GM12878 (cell line): ENCODE measurements at regions not wholly inside any gene's neighbourhood (a gene's known extent, or its start where the extent isn't known, plus 50 kb on each side); places are given as distances from the start of the nearest gene placed in this dataset.

ENCODE experiments used
- CREB1 ChIP-seq: IDR thresholded peaks from 2 replicates; pipeline ENCODE4 v1.6.1; 2012; ENCODE audit warnings: low read depth, mild to moderate bottlenecking, inconsistent platforms
- FOS ChIP-seq: IDR thresholded peaks from 3 replicates; pipeline ENCODE4 v1.6.1; 2011; ENCODE audit warnings: borderline replicate concordance; ENCODE audit not compliant: insufficient read length; ENCODE audit errors: extremely low read depth
- FOXM1 ChIP-seq: IDR thresholded peaks from 2 replicates; pipeline ENCODE4 v1.6.1; 2012; ENCODE audit warnings: low read depth, mild to moderate bottlenecking, inconsistent platforms, low read length, moderate library complexity
- KAT2A ChIP-seq: conservative IDR thresholded peaks from 2 replicates; pipeline ENCODE4 v1.6.1; 2011; ENCODE audit warnings: low read depth, low read length; ENCODE audit not compliant: control insufficient read depth
- RFX5 ChIP-seq: IDR thresholded peaks from 2 replicates; pipeline ENCODE4 v1.6.1; 2011; ENCODE audit warnings: low read depth, low read length, improper control_type of control experiment
- TAF1 ChIP-seq: IDR thresholded peaks from 2 replicates; pipeline ENCODE4 v1.6.1; 2011; ENCODE audit warnings: mild to moderate bottlenecking, low read depth, low read length, borderline replicate concordance
- YY1 ChIP-seq: IDR thresholded peaks from 2 replicates; pipeline ENCODE4 v1.6.1; 2011; ENCODE audit warnings: low read depth, mild to moderate bottlenecking, low read length
- TF ChIP-seq, protein P1 (sequence below), 3 experiments: IDR thresholded peaks in 2 of 3; conservative IDR thresholded peaks in 1 of 3; 2 replicates each; pipeline ENCODE4 v1.5.1; 2011; ENCODE audit warnings: low read depth in 3 of 3, low read length in 3 of 3, mild to moderate bottlenecking in 3 of 3, control low read depth in 2 of 3, moderate library complexity in 2 of 3, inconsistent platforms in 1 of 3, mixed read lengths in 1 of 3; ENCODE audit not compliant: control insufficient read depth in 2 of 3, insufficient read depth in 1 of 3; ENCODE audit errors: extremely low read depth in 1 of 3
- TF ChIP-seq, protein P2 (sequence below): IDR thresholded peaks from 2 replicates; pipeline ENCODE4 v1.6.1; 2011; ENCODE audit warnings: low read depth, mild to moderate bottlenecking, low read length, moderate library complexity, borderline replicate concordance; ENCODE audit errors: extremely low read depth

DNA sequence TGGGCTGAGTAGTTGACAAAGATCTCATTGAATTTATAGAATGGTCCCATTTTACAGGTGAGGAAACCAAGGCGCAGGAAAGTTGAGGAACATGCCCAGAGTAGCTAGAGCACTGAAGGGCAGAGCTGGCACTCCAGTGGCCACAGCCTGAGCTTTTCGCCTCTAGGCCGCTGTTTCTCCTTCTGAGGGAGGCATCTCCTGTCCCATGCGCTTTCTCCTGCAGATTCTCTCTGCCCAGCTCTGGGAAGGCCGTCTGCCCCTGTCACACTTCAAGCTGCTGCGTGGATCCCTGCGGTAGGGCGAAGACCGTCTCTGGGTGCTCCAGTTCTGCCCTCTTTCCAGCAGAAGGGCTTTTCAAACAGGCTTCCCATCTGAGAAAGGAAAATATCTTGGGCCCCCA, 159.9 kb downstream of the ACTL8 start:
- TF ChIP-seq RFX5 = no peak
- TF ChIP-seq FOXM1 = no peak
- TF ChIP-seq, protein P1, sequence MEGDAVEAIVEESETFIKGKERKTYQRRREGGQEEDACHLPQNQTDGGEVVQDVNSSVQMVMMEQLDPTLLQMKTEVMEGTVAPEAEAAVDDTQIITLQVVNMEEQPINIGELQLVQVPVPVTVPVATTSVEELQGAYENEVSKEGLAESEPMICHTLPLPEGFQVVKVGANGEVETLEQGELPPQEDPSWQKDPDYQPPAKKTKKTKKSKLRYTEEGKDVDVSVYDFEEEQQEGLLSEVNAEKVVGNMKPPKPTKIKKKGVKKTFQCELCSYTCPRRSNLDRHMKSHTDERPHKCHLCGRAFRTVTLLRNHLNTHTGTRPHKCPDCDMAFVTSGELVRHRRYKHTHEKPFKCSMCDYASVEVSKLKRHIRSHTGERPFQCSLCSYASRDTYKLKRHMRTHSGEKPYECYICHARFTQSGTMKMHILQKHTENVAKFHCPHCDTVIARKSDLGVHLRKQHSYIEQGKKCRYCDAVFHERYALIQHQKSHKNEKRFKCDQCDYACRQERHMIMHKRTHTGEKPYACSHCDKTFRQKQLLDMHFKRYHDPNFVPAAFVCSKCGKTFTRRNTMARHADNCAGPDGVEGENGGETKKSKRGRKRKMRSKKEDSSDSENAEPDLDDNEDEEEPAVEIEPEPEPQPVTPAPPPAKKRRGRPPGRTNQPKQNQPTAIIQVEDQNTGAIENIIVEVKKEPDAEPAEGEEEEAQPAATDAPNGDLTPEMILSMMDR (IDR thresholded peaks at IDR 0.05 in 2 of 3, conservative IDR thresholded peaks at IDR 0.05 in 1 of 3; ENCODE audit: control insufficient read depth in 2 of 3, extremely low read depth in 1 of 3, insufficient read depth in 1 of 3, low read depth in 3 of 3, low read length in 3 of 3) = no peak
- TF ChIP-seq, protein P2, sequence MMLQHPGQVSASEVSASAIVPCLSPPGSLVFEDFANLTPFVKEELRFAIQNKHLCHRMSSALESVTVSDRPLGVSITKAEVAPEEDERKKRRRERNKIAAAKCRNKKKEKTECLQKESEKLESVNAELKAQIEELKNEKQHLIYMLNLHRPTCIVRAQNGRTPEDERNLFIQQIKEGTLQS = no peak
- TF ChIP-seq YY1 = no peak
- TF ChIP-seq FOS = no peak
- no peak for TF ChIP-seq TAF1
- TF ChIP-seq CREB1 = no peak
- no peak for TF ChIP-seq KAT2A
